ENCODE measurements at regions not wholly inside any gene's neighbourhood (a gene's known extent, or its start where the extent isn't known, plus 50 kb on each side); places are given as distances from the start of the nearest gene placed in this dataset.

GRCh38 chr2:106274668-106275067 is 80.6 kb upstream of the UXS1 start:
- TF ChIP-seq, protein P1, sequence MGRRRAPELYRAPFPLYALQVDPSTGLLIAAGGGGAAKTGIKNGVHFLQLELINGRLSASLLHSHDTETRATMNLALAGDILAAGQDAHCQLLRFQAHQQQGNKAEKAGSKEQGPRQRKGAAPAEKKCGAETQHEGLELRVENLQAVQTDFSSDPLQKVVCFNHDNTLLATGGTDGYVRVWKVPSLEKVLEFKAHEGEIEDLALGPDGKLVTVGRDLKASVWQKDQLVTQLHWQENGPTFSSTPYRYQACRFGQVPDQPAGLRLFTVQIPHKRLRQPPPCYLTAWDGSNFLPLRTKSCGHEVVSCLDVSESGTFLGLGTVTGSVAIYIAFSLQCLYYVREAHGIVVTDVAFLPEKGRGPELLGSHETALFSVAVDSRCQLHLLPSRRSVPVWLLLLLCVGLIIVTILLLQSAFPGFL (CRISPR knock-in tag; IDR thresholded peaks at IDR 0.05; ENCODE audit: borderline replicate concordance), result no peak
- TF ChIP-seq, protein P2, sequence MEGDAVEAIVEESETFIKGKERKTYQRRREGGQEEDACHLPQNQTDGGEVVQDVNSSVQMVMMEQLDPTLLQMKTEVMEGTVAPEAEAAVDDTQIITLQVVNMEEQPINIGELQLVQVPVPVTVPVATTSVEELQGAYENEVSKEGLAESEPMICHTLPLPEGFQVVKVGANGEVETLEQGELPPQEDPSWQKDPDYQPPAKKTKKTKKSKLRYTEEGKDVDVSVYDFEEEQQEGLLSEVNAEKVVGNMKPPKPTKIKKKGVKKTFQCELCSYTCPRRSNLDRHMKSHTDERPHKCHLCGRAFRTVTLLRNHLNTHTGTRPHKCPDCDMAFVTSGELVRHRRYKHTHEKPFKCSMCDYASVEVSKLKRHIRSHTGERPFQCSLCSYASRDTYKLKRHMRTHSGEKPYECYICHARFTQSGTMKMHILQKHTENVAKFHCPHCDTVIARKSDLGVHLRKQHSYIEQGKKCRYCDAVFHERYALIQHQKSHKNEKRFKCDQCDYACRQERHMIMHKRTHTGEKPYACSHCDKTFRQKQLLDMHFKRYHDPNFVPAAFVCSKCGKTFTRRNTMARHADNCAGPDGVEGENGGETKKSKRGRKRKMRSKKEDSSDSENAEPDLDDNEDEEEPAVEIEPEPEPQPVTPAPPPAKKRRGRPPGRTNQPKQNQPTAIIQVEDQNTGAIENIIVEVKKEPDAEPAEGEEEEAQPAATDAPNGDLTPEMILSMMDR (IDR thresholded peaks at IDR 0.05), result no peak
